IPS-18a (cell line): ENCODE measurements at regions not wholly inside any gene's neighbourhood (a gene's known extent, or its start where the extent isn't known, plus 50 kb on each side); places are given as distances from the start of the nearest gene placed in this dataset.
"Not testable (repeated sequence)": the region's sequence is repeated elsewhere in the genome, so short reads cannot be mapped to it uniquely, and the experiment has no call there.

Experiments
- H3K27ac ChIP-seq: one replicate; pipeline ENCODE4 v1.5.1; 2013; ENCODE audit warnings: low read length
- H3K27me3 ChIP-seq: one replicate; pipeline ENCODE4 v1.6.1; 2013; ENCODE audit warnings: mild to moderate bottlenecking, low read length; ENCODE audit not compliant: control insufficient read depth, insufficient read depth
- H3K36me3 ChIP-seq: one replicate; pipeline ENCODE4 v1.6.1; 2013; ENCODE audit warnings: low read depth, low read length; ENCODE audit not compliant: control insufficient read depth
- H3K4me1 ChIP-seq: one replicate; pipeline ENCODE4 v1.6.1; 2013; ENCODE audit warnings: low read depth, low read length; ENCODE audit not compliant: control insufficient read depth
- H3K4me3 ChIP-seq: one replicate; pipeline ENCODE4 v1.5.1; 2013; ENCODE audit warnings: low read length
- H3K9ac ChIP-seq: one replicate; pipeline ENCODE4 v1.6.1; 2013; ENCODE audit warnings: mild to moderate bottlenecking, low read length, moderate library complexity
- H3K9me3 ChIP-seq: one replicate; pipeline ENCODE4 v1.6.1; 2013; ENCODE audit warnings: low read depth, low read length; ENCODE audit not compliant: control insufficient read depth

- H3K27ac ChIP-seq, H3K4me1 ChIP-seq, H3K27me3 ChIP-seq, H3K4me3 ChIP-seq, H3K36me3 ChIP-seq, H3K9ac ChIP-seq: not testable (repeated sequence)
- peaks cover 67% of the 10 kb centered on the region for H3K9me3 ChIP-seq
These were observed 5284.3 kb upstream of the TPTE start for GRCh38 chr21:5236846-5237675.

- H3K9ac ChIP-seq, H3K27ac ChIP-seq, H3K36me3 ChIP-seq, H3K4me3 ChIP-seq, H3K4me1 ChIP-seq, H3K27me3 ChIP-seq: not testable (repeated sequence)
- peaks cover 72% of the 10 kb centered on the region for H3K9me3 ChIP-seq
These were observed 5280.9 kb upstream of the TPTE start for GRCh38 chr21:5240521-5240920.

GRCh38 chr21:5242732-5243131, 5278.7 kb upstream of the TPTE start:
- not testable (repeated sequence) for H3K4me3 ChIP-seq, H3K27ac ChIP-seq, H3K4me1 ChIP-seq, H3K9ac ChIP-seq, H3K36me3 ChIP-seq, H3K27me3 ChIP-seq
- H3K9me3 ChIP-seq, result peaks cover 72% of the 10 kb centered on the region

- H3K4me3 ChIP-seq, H3K4me1 ChIP-seq, H3K36me3 ChIP-seq, H3K9ac ChIP-seq, H3K27ac ChIP-seq, H3K27me3 ChIP-seq: not testable (repeated sequence)
- peaks cover 71% of the 10 kb centered on the region for H3K9me3 ChIP-seq
These were observed 5278.1 kb upstream of the TPTE start for GRCh38 chr21:5243257-5243656.

- not testable (repeated sequence) for H3K4me1 ChIP-seq, H3K4me3 ChIP-seq, H3K36me3 ChIP-seq, H3K27ac ChIP-seq, H3K9ac ChIP-seq, H3K27me3 ChIP-seq
- peaks cover 72% of the 10 kb centered on the region for H3K9me3 ChIP-seq
These were observed 5277.5 kb upstream of the TPTE start for GRCh38 chr21:5243715-5244375.

- H3K27me3 ChIP-seq, H3K36me3 ChIP-seq, H3K4me1 ChIP-seq, H3K4me3 ChIP-seq, H3K9ac ChIP-seq, H3K27ac ChIP-seq: not testable (repeated sequence)
- peaks cover 69% of the 10 kb centered on the region for H3K9me3 ChIP-seq
These were observed 5277.0 kb upstream of the TPTE start for GRCh38 chr21:5244376-5244718.

- H3K36me3 ChIP-seq, H3K4me1 ChIP-seq, H3K9ac ChIP-seq, H3K4me3 ChIP-seq, H3K27me3 ChIP-seq, H3K27ac ChIP-seq: not testable (repeated sequence)
- peaks cover 66% of the 10 kb centered on the region for H3K9me3 ChIP-seq
These were observed 5276.4 kb upstream of the TPTE start for GRCh38 chr21:5244954-5245353.

- not testable (repeated sequence) for H3K27me3 ChIP-seq, H3K4me3 ChIP-seq, H3K27ac ChIP-seq, H3K36me3 ChIP-seq, H3K4me1 ChIP-seq, H3K9ac ChIP-seq
- peaks cover 66% of the 10 kb centered on the region for H3K9me3 ChIP-seq
These were observed 5275.0 kb upstream of the TPTE start for GRCh38 chr21:5246416-5246815.

- not testable (repeated sequence) for H3K9ac ChIP-seq, H3K4me1 ChIP-seq, H3K27me3 ChIP-seq, H3K27ac ChIP-seq, H3K36me3 ChIP-seq, H3K4me3 ChIP-seq
- peaks cover 65% of the 10 kb centered on the region for H3K9me3 ChIP-seq
These were observed 5274.0 kb upstream of the TPTE start for GRCh38 chr21:5247399-5247798.

GRCh38 chr21:5250128-5250527, 5271.3 kb upstream of the TPTE start:
- H3K27me3 ChIP-seq, H3K36me3 ChIP-seq, H3K9ac ChIP-seq, H3K27ac ChIP-seq, H3K4me1 ChIP-seq, H3K4me3 ChIP-seq: not testable (repeated sequence)
- H3K9me3 ChIP-seq, result peaks cover 43% of the 10 kb centered on the region

GRCh38 chr21:5251162-5251561, 5270.2 kb upstream of the TPTE start:
- H3K27ac ChIP-seq, H3K4me1 ChIP-seq, H3K9ac ChIP-seq, H3K36me3 ChIP-seq, H3K27me3 ChIP-seq, H3K4me3 ChIP-seq: not testable (repeated sequence)
- H3K9me3 ChIP-seq, result peaks cover 36% of the 10 kb centered on the region

- not testable (repeated sequence) for H3K4me3 ChIP-seq, H3K27me3 ChIP-seq, H3K9ac ChIP-seq, H3K36me3 ChIP-seq, H3K4me1 ChIP-seq, H3K27ac ChIP-seq
- peaks cover 31% of the 10 kb centered on the region for H3K9me3 ChIP-seq
These were observed 5269.5 kb upstream of the TPTE start for GRCh38 chr21:5251866-5252265.
